ENCODE measurements at regions not wholly inside any gene's neighbourhood (a gene's known extent, or its start where the extent isn't known, plus 50 kb on each side); places are given as distances from the start of the nearest gene placed in this dataset.

GRCh38 chr10:43969506-43969905, 320.8 kb upstream of the ZNF32 start:
- H3K23me2 ChIP-seq (ENCODE audit: low read depth, low read length), result no peaks in the 10 kb centered on the region
- no peak overlapping the region for H2AFZ ChIP-seq (ENCODE audit: low read length)
- no peak overlapping the region for H3K4ac ChIP-seq (replicated peaks; ENCODE audit: insufficient read length, low read depth, low read length)
- no peak overlapping the region for H2BK5ac ChIP-seq (ENCODE audit: low read depth, low read length)
- H3K23ac ChIP-seq (ENCODE audit: insufficient read length), result no peak overlapping the region
- no peak for DNase-seq (ENCODE audit: low read depth in 1 of 2, low spot score in 2 of 2)
- no peak overlapping the region for H3K56ac ChIP-seq (replicated peaks; ENCODE audit: insufficient read length, low read depth, low read length)
- no peak overlapping the region for H2BK15ac ChIP-seq (ENCODE audit: low read length)
- H4K8ac ChIP-seq (ENCODE audit: extremely low read depth, insufficient read depth, low read length), result no peak overlapping the region
- no peaks in the 10 kb centered on the region for H3K27me3 ChIP-seq (replicated peaks in 1 of 4; ENCODE audit: control insufficient read depth in 3 of 4, extremely low read depth in 1 of 4, insufficient read depth in 3 of 4, low read length in 3 of 4)
- 93% methylated on average over 9 of the region's 9 CpGs; no CpG with 5 or more reads in 1 of the 2 experiments for WGBS, 2 experiments (ENCODE audit: extremely low coverage in 1 of 2, insufficient coverage in 1 of 2, insufficient read length in 1 of 2, insufficient replicate concordance in 2 of 2, low coverage in 1 of 2, low lambda C conversion rate in 2 of 2, missing lambda C conversion rate in 1 of 2)
- no peak overlapping the region for H2BK120ac ChIP-seq (replicated peaks; ENCODE audit: low read depth, low read length)
- H2BK20ac ChIP-seq (ENCODE audit: low read length), result no peak overlapping the region
- no peak overlapping the region for H3K14ac ChIP-seq (ENCODE audit: insufficient read length)
- H3K4me1 ChIP-seq (replicated peaks in 1 of 4; ENCODE audit: control insufficient read depth in 3 of 4, insufficient read depth in 4 of 4, low read length in 3 of 4), result no peaks in the 10 kb centered on the region
- no peak overlapping the region for H2AK5ac ChIP-seq (ENCODE audit: low read depth, low read length)
- H3K79me1 ChIP-seq (ENCODE audit: low read depth, low read length), result no peaks in the 10 kb centered on the region
- H3K18ac ChIP-seq (ENCODE audit: extremely low read depth, low read length), result no peak overlapping the region
- no peak overlapping the region for H3K4me3 ChIP-seq (ENCODE audit: extremely low read depth in 1 of 4, insufficient read depth in 2 of 4, low read depth in 3 of 4, low read length in 4 of 4)
- no peak overlapping the region for H3K9ac ChIP-seq (replicated peaks in 1 of 4; ENCODE audit: extremely low read depth in 1 of 4, low read depth in 3 of 4, low read length in 3 of 4)
- FAIRE-seq, result no peak
- H3K27ac ChIP-seq (ENCODE audit: low read depth, low read length), result no peak overlapping the region
- no peaks in the 10 kb centered on the region for H3K79me2 ChIP-seq (ENCODE audit: control insufficient read depth in 1 of 2, insufficient read depth in 2 of 2, low read length in 2 of 2)
- no peaks in the 10 kb centered on the region for H3K9me3 ChIP-seq (ENCODE audit: insufficient read depth in 2 of 2, low read depth in 1 of 2, low read length in 1 of 2)
- no peak overlapping the region for H4K5ac ChIP-seq (ENCODE audit: insufficient read length, low read depth, low read length)
- ChIA-PET POLR2A (ENCODE audit: partially characterized antibody) (no interaction called here), CTCF (ENCODE audit: partially characterized antibody) (interaction anchor here (0.6 kb wide), 1 partner anchor 69 kb away, joined by 3 read pairs; no protein-coding TSS in a partner anchor)
- H3K4me2 ChIP-seq (ENCODE audit: insufficient read depth in 1 of 2, low read depth in 2 of 2, low read length in 2 of 2), result no peak overlapping the region
- no peaks in the 10 kb centered on the region for H4K20me1 ChIP-seq (replicated peaks in 1 of 2; ENCODE audit: control insufficient read depth in 1 of 2, insufficient read depth in 2 of 2, low read length in 2 of 2)
- H2BK12ac ChIP-seq (ENCODE audit: low read depth, low read length), result no peak overlapping the region
- no peak overlapping the region for H4K91ac ChIP-seq (replicated peaks; ENCODE audit: insufficient read length, low read length)
- no peaks in the 10 kb centered on the region; a peak in 1 of 8 replicates for H3K36me3 ChIP-seq (ENCODE audit: control insufficient read depth in 2 of 4, insufficient read depth in 4 of 4, low read length in 3 of 4)
- TF ChIP-seq ATF3 (IDR thresholded peaks at IDR 0.05; ENCODE audit: insufficient read depth, low read depth, low read length) (no peak), SRF (IDR thresholded peaks at IDR 0.05; ENCODE audit: low read depth, low read length) (no peak), FOSL1 (IDR thresholded peaks at IDR 0.05; ENCODE audit: insufficient read depth, low read depth, low read length) (no peak), RXRA (IDR thresholded peaks at IDR 0.05; ENCODE audit: insufficient read depth, low read depth, low read length) (no peak), MAX (IDR thresholded peaks at IDR 0.05) (no peak), ASH2L (IDR thresholded peaks at IDR 0.05; ENCODE audit: low read length) (no peak), CBX8 (IDR thresholded peaks at IDR 0.05; ENCODE audit: borderline replicate concordance, low read depth, low read length) (no peak)

All from H1 (cell line).